Endothelial cell (in vitro differentiated cells): ENCODE measurements at regions not wholly inside any gene's neighbourhood (a gene's known extent, or its start where the extent isn't known, plus 50 kb on each side); places are given as distances from the start of the nearest gene placed in this dataset.
"Not testable (repeated sequence)": the region's sequence is repeated elsewhere in the genome, so short reads cannot be mapped to it uniquely, and the experiment has no call there.

ENCODE experiments used
- DNase-seq: peaks from one replicate; pipeline ENCODE4 v3.0.0; 2021; ENCODE audit warnings: low spot score
- H3K27ac Mint-ChIP-seq: one replicate; pipeline ENCODE4 v1.8.0; 2021; ENCODE audit warnings: mixed read lengths, inconsistent platforms; ENCODE audit not compliant: unreplicated experiment
- H3K27me3 Mint-ChIP-seq: one replicate; pipeline ENCODE4 v1.8.0; 2021; ENCODE audit warnings: mild to moderate bottlenecking, moderate library complexity, mixed read lengths, inconsistent platforms; ENCODE audit not compliant: unreplicated experiment
- H3K36me3 Mint-ChIP-seq: one replicate; pipeline ENCODE4 v1.8.0; 2021; ENCODE audit warnings: mild to moderate bottlenecking, low read depth, mixed read lengths, inconsistent platforms; ENCODE audit not compliant: unreplicated experiment
- H3K4me1 Mint-ChIP-seq: one replicate; pipeline ENCODE4 v1.8.0; 2021; ENCODE audit warnings: mild to moderate bottlenecking, mixed read lengths, inconsistent platforms; ENCODE audit not compliant: unreplicated experiment
- H3K4me3 Mint-ChIP-seq: one replicate; pipeline ENCODE4 v1.8.0; 2021; ENCODE audit warnings: mild to moderate bottlenecking, mixed read lengths, inconsistent platforms; ENCODE audit not compliant: unreplicated experiment
- H3K9me3 Mint-ChIP-seq: one replicate; pipeline ENCODE4 v1.8.0; 2021; ENCODE audit warnings: mixed read lengths, inconsistent platforms; ENCODE audit not compliant: unreplicated experiment
- CTCF ChIP-seq: fragments of 200-600 bp; sonication (generic); IDR thresholded peaks from one replicate; pipeline ENCODE4 v1.5.0; 2021; ENCODE audit warnings: antibody characterized with exemption; ENCODE audit not compliant: unreplicated experiment

- TF ChIP-seq CTCF, result no peak
- no peak overlapping the region for H3K27ac Mint-ChIP-seq
- peaks cover 6% of the 10 kb centered on the region for H3K27me3 Mint-ChIP-seq
- peaks cover 7% of the 10 kb centered on the region for H3K9me3 Mint-ChIP-seq
- no peaks in the 10 kb centered on the region for H3K4me1 Mint-ChIP-seq
- DNase-seq, result no peak
- peaks cover 10% of the 10 kb centered on the region for H3K36me3 Mint-ChIP-seq
- H3K4me3 Mint-ChIP-seq, result no peak overlapping the region
Measured at GRCh38 chr10:23512355-23513058, 73.6 kb downstream of the OTUD1 start.

GRCh38 chr10:23513621-23514020, 74.7 kb downstream of the OTUD1 start:
- DNase-seq, H3K4me3 Mint-ChIP-seq, H3K27me3 Mint-ChIP-seq, H3K4me1 Mint-ChIP-seq, H3K27ac Mint-ChIP-seq, H3K36me3 Mint-ChIP-seq, H3K9me3 Mint-ChIP-seq: not testable (repeated sequence)

- Mint-ChIP-seq H3K4me3 (no peak overlapping the region), H3K9me3 (peaks cover 7% of the 10 kb centered on the region), H3K27ac (no peak overlapping the region), H3K4me1 (no peaks in the 10 kb centered on the region), H3K27me3 (peaks cover 8% of the 10 kb centered on the region), H3K36me3 (peaks cover 10% of the 10 kb centered on the region)
- DNase-seq, result no peak
- no peak for TF ChIP-seq CTCF
Measured at GRCh38 chr10:23514321-23514720, 75.4 kb downstream of the OTUD1 start.

- Mint-ChIP-seq H3K36me3 (peaks cover 10% of the 10 kb centered on the region), H3K4me1 (no peaks in the 10 kb centered on the region), H3K27ac (no peak overlapping the region), H3K27me3 (peaks cover 8% of the 10 kb centered on the region), H3K9me3 (peaks cover 7% of the 10 kb centered on the region), H3K4me3 (no peak overlapping the region)
- peak; percentile 22 for TF ChIP-seq CTCF
- peak; percentile 11 for DNase-seq
Measured at GRCh38 chr10:23516530-23516929, 77.7 kb downstream of the OTUD1 start.

GRCh38 chr10:23517155-23517554, 78.3 kb downstream of the OTUD1 start:
- peaks cover 8% of the 10 kb centered on the region for H3K27me3 Mint-ChIP-seq
- no peak overlapping the region for H3K27ac Mint-ChIP-seq
- no peak for DNase-seq
- no peak overlapping the region for H3K4me3 Mint-ChIP-seq
- no peak for TF ChIP-seq CTCF
- H3K4me1 Mint-ChIP-seq, result no peaks in the 10 kb centered on the region
- peaks cover 5% of the 10 kb centered on the region for H3K36me3 Mint-ChIP-seq
- peaks cover 2% of the 10 kb centered on the region for H3K9me3 Mint-ChIP-seq
